MG63 (cell line): ENCODE measurements at regions not wholly inside any gene's neighbourhood (a gene's known extent, or its start where the extent isn't known, plus 50 kb on each side); places are given as distances from the start of the nearest gene placed in this dataset.

Experiments used
- DNase-seq: peaks from one replicate; pipeline ENCODE4 v3.0.0-alpha.2; 2020
- H3K27me3 ChIP-seq: fragments of 250-450 bp; sonication (Bioruptor Pico); 2 replicates; pipeline ENCODE4 v1.5.1; 2020; ENCODE audit warnings: mild to moderate bottlenecking, moderate library complexity
- H3K36me3 ChIP-seq: fragments of 250-450 bp; sonication (Bioruptor Pico); 2 replicates; pipeline ENCODE4 v1.5.1; 2020; ENCODE audit warnings: mild to moderate bottlenecking, moderate library complexity
- H3K4me3 ChIP-seq: fragments of 250-450 bp; sonication (Bioruptor Pico); 2 replicates; pipeline ENCODE4 v1.5.1; 2020; ENCODE audit warnings: mild to moderate bottlenecking, moderate library complexity
- H3K9me3 ChIP-seq: fragments of 250-450 bp; sonication (Bioruptor Pico); 2 replicates; pipeline ENCODE4 v1.5.1; 2020; ENCODE audit warnings: mild to moderate bottlenecking, moderate library complexity

DNA sequence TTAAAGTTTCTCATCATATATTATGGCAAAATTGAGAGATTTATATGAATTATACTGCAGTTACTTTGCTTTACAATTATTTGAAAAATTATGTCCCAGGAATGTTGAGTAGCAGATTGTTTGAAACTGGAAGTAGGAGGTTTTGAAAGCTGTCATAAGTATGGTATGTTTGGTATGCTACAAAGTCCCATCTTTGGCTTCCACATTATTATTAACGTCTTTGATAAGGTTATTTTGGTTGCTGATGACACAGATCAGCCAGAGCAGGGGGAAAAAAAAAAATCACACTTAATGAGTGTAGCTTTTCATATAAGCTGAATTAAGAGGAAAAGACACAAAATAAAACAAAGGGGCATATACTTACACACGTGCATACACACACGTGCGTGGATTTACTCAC lies 130.1 kb downstream of the SLITRK1 start:
- DNase-seq = no peak
- Histone ChIP-seq H3K4me3 (no peak overlapping the region), H3K9me3 (peaks cover 8% of the 10 kb centered on the region), H3K36me3 (no peaks in the 10 kb centered on the region), H3K27me3 (no peaks in the 10 kb centered on the region)

DNA sequence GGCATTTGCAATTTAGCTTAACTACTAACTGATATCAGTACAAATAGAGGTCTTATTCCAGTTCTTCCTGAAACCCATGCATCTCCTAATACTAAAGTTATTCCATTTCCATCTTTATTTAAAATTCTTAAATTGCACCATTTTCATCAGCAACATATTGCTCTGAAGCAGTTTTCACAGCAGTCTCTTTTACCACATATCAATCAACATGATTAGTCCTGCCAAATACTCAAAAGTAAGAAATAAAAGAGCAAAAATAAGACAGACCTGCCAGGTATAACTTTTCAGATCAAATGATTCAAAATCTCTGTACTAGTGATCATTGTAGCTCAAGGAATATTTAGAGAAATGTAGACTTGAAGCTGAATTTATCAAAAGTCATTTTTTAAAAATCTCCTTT lies 141.7 kb downstream of the SLITRK1 start:
- Histone ChIP-seq H3K9me3 (no peaks in the 10 kb centered on the region), H3K36me3 (no peaks in the 10 kb centered on the region), H3K27me3 (no peaks in the 10 kb centered on the region), H3K4me3 (no peak overlapping the region)
- no peak for DNase-seq

DNA sequence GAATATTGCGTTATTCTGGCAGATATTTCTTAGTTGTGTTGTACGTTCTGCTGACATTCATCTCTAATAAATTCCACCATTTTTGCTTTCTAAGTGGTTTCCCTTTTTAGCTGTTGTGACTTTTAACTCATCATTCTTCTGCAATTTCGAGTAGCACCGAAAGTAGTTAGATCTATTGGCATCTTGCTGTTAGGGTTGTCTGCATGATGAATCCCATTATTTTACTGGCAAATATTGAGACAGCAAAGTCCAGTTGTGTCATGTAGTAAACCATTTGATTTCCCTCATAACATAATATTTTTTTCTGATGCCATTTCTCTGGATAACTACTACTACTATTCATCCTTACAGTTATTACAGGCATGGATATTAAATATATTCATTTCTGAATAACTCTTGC lies 143.9 kb downstream of the SLITRK1 start:
- Histone ChIP-seq H3K4me3 (no peak overlapping the region), H3K27me3 (no peaks in the 10 kb centered on the region), H3K9me3 (no peaks in the 10 kb centered on the region), H3K36me3 (no peaks in the 10 kb centered on the region)
- DNase-seq = no peak

DNA sequence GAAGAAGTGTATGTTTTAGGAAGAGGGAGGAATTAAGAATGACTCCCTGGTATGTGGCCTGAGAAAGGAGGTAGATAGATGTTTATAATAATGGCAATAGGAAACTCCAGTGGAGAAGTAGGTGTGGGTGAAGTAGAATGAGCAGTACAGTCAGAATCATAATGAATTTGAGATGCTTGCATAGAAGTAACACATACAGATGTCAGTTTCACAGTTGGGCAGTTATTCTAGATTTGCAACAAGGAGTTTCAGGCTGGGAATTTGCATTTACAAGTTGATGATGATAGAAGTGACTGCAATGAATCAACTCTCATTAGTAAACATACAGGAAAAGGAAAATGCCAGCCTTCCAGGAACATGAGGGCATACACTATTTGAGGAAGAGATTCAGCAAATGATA lies 149.0 kb downstream of the SLITRK1 start:
- H3K9me3 ChIP-seq = no peaks in the 10 kb centered on the region
- DNase-seq = no peak
- no peaks in the 10 kb centered on the region for H3K27me3 ChIP-seq
- H3K4me3 ChIP-seq = no peak overlapping the region
- H3K36me3 ChIP-seq = no peaks in the 10 kb centered on the region

DNA sequence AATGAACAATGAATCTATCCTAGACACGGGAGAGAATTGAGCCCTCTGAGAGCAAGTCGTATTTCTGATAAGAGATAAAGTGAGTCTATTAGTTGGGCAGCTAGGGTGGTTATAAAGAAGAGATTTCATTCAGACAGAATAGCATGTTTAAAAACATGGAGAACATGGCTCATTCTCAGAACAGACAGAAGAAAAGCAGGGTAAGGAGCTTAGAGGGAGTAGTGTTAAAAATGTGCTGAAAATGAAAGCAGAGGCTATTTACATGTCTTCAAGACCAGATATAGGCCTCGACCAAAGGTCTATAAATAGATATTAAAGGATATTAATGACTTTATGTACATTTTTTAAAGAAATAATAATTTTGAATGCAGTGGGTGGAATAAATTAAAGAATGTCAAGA lies 149.5 kb downstream of the SLITRK1 start:
- H3K9me3 ChIP-seq = no peaks in the 10 kb centered on the region
- no peak overlapping the region for H3K4me3 ChIP-seq
- no peaks in the 10 kb centered on the region for H3K36me3 ChIP-seq
- no peaks in the 10 kb centered on the region for H3K27me3 ChIP-seq
- no peak for DNase-seq

DNA sequence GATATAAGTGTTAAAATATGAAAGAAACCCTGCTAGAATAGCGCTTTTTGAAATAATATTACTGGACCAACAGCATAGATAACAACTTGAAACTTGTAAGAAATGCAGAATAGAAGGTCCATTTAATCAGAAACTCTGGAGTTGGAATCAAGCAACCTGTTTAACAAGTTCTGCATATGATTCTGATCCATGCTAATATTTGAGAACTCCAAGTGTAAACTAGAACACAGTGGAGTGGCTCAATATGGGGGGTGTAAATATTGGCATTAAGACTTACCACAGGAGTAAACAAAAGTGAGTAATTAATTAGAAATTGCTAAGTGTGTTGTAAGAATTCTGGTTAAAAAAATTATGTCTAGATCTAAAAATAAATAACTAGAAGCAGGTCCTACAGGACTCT lies 151.2 kb downstream of the SLITRK1 start:
- no peaks in the 10 kb centered on the region for H3K36me3 ChIP-seq
- H3K27me3 ChIP-seq = no peaks in the 10 kb centered on the region
- no peaks in the 10 kb centered on the region for H3K9me3 ChIP-seq
- DNase-seq = no peak
- no peak overlapping the region for H3K4me3 ChIP-seq

DNA sequence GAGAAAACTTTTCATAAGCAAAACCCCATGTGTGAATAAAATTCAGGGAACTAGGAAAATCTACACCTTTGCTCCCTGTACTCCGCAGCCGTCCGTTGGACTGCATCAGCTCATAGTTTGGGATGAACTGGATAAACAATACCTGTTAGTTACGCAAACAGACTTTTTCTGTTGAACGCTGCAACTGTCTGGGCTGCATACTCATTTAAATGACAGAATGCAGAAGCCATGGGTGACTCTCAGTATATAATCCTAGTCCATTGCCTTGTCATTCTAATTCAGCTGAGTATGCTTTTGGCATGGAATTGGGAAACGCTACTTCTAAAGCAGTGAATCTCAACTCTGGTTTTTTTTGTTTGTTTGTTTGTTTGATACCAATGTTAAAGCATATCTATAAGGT lies 151.6 kb downstream of the SLITRK1 start:
- Histone ChIP-seq H3K27me3 (no peaks in the 10 kb centered on the region), H3K36me3 (no peaks in the 10 kb centered on the region), H3K4me3 (no peak overlapping the region), H3K9me3 (no peaks in the 10 kb centered on the region)
- no peak for DNase-seq

DNA sequence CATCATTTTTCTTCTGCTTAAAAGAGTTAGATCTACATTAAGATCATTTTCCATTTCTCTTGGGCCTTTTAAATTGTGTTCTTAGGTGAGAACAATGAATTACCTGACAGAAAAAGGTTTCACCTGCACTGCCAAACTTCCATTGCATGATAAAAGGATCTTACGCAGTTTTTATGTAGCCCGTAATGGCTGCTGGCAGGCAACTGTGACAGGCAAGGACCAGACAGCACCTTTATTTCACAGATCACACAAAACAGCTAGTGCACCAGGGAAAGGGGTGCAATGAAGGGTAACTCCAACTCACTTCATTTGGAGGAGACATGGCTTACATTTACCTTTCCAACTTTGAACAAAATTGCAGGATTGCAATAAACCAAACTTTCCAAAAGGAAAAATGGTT lies 159.8 kb downstream of the SLITRK1 start:
- Histone ChIP-seq H3K9me3 (no peaks in the 10 kb centered on the region), H3K36me3 (no peaks in the 10 kb centered on the region), H3K4me3 (no peak overlapping the region), H3K27me3 (no peaks in the 10 kb centered on the region)
- DNase-seq = no peak

DNA sequence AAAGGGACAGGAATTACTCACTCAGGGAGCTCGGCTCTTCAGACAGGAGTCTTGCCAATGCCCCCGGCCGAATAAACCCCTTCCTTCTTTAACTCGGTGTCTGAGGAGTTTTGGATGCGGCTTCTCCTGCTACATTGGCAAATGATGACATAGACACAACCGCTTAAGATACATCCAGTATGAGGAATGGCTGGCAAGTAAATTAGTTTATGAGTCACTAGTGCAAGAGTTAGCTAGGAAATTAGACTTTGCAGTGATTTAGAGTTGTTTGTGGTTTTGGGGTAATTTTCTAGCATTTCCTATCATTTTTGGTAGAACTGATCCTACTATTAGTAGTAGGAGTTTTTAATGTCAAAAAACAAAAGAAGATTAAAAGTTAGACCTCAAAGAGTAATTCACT lies 166.2 kb downstream of the SLITRK1 start:
- no peaks in the 10 kb centered on the region for H3K27me3 ChIP-seq
- H3K36me3 ChIP-seq = no peaks in the 10 kb centered on the region
- no peak for DNase-seq
- H3K4me3 ChIP-seq = no peak overlapping the region
- no peaks in the 10 kb centered on the region for H3K9me3 ChIP-seq

DNA sequence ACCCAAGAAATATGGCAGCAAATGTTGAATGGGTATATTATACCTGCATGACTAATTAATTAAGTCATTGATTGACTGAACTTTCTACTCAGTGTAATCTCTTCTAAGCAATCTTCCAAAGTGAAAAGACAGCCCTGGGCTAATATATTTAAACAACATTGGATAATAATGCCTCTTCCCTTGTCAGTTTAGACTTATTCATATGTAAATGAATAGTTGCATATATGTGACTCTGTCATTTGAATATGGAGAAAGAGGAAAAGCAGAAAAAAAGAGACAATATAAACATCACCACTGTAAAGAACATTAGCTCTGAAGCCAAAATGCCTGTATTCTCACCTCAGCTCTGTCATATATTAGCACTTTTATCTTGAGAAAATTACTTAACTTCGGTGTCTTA lies 168.0 kb downstream of the SLITRK1 start:
- Histone ChIP-seq H3K9me3 (no peaks in the 10 kb centered on the region), H3K36me3 (no peaks in the 10 kb centered on the region), H3K4me3 (no peak overlapping the region), H3K27me3 (no peaks in the 10 kb centered on the region)
- DNase-seq = no peak

DNA sequence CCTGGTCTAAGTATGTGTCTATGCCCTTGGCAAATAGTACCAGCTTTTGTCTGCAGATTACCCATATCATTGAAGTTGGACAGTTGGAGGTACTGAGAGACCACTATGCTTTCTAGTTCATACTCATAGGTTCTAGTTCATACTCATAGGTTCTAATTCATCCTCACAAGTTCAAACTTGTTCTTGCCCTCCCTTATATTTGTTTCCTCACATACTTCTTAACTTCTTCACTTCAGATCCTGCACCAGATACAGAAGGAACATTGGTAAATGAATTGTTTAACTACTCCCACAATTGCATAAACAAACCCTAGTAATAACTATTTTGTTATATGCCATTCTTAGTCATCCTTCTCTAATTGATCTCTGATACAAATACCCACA lies 172.2 kb downstream of the SLITRK1 start:
- DNase-seq = no peak
- H3K4me3 ChIP-seq = no peak overlapping the region
- H3K9me3 ChIP-seq = no peaks in the 10 kb centered on the region; the same call in 1 of the 2 replicates
- no peaks in the 10 kb centered on the region for H3K27me3 ChIP-seq
- no peaks in the 10 kb centered on the region for H3K36me3 ChIP-seq

DNA sequence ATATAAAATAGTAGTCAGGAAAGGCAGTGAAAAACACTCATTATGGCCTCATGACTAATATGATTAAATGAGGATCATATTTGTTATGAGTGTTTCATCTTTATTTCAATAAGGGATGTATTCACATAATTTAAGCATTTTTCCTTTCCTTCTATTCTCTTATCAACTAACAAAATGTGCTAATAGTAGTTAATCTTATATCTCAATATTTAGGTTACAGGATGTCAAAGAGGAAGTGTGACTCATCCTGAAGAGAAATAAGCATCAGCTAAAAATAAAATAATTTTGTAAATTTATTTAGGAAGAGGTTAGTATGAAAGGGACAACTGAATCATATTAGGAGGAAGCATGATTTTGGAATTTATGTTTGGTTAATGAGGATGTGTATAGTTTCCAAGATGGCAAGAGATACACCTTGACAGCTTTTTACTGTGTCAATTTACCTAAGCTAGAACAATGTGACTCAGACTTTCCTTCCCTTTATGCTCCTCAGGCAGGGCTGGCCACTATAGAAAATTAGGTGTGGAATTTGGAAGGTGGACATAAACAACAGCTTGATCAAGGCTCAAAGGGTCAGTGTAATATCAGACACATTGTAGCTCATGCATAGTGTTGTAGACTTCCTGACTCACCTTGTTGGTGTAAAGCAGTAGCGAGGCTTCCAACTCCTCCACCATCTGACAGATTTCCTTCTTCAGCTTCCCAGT lies 172.7 kb downstream of the SLITRK1 start:
- H3K27me3 ChIP-seq = no peaks in the 10 kb centered on the region
- no peak for DNase-seq
- no peaks in the 10 kb centered on the region for H3K36me3 ChIP-seq
- H3K9me3 ChIP-seq = no peaks in the 10 kb centered on the region; the same call in 1 of the 2 replicates
- no peak overlapping the region for H3K4me3 ChIP-seq

DNA sequence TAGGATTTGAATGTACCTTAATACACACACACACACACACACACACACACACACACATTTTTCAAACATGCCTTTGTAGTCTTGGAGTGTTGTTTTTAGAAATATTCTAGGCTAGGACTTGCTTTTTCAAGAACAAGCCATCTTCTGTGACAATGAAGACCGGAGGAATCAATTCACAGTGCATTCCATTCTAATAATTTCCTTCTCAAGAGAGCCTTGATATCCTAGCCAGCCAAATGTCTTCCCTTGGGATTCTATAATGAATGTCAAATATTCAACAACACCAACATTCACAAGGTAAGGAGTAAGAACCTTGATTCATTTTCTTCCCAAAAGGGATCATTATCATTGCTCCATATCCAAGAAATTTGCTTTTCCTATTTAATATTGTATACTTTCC lies 180.3 kb downstream of the SLITRK1 start:
- no peaks in the 10 kb centered on the region; the same call in 1 of the 2 replicates for H3K9me3 ChIP-seq
- H3K4me3 ChIP-seq = no peak overlapping the region
- no peaks in the 10 kb centered on the region for H3K27me3 ChIP-seq
- H3K36me3 ChIP-seq = no peaks in the 10 kb centered on the region
- no peak for DNase-seq

DNA sequence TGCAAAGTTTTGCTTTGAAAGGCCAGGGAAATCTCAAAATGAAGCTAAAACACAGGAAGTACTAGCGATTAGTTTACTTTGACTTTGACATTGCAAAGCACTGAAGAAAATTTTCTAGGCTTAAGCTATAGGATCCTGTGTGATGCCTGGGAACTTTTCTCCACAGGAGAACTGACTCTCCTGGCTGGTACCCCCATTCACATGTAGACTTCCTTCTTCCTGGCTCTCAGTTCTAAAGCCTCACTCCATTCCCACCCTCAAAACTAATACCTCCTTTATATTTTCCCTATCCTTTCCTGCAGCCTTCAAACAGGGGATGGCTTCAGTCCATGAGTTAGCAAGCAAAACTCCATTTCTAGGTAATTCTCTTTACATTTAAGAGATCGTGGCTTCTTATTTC lies 189.5 kb downstream of the SLITRK1 start:
- Histone ChIP-seq H3K27me3 (no peaks in the 10 kb centered on the region), H3K36me3 (no peaks in the 10 kb centered on the region), H3K9me3 (no peaks in the 10 kb centered on the region), H3K4me3 (no peak overlapping the region)
- DNase-seq = no peak

DNA sequence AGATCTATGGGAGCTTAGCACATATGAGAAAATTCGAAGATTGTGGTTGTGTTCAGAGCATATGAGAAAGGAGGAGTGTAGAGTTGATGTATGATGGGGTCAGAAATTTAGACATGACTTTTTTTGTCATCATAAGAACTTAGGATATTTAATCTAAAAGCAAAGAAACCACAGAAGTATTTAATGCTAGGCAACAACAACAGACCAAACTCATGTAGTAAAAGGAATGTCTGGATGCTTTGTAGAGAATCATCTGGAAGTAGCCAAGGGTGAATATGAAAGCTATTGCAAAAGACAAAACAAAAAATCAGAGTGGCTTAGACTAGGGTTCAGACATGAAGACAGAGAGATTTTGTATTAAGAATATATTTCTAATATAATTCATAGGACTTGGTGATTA lies 190.3 kb downstream of the SLITRK1 start:
- no peak overlapping the region for H3K4me3 ChIP-seq
- DNase-seq = no peak
- no peaks in the 10 kb centered on the region for H3K27me3 ChIP-seq
- no peaks in the 10 kb centered on the region for H3K9me3 ChIP-seq
- H3K36me3 ChIP-seq = no peaks in the 10 kb centered on the region

DNA sequence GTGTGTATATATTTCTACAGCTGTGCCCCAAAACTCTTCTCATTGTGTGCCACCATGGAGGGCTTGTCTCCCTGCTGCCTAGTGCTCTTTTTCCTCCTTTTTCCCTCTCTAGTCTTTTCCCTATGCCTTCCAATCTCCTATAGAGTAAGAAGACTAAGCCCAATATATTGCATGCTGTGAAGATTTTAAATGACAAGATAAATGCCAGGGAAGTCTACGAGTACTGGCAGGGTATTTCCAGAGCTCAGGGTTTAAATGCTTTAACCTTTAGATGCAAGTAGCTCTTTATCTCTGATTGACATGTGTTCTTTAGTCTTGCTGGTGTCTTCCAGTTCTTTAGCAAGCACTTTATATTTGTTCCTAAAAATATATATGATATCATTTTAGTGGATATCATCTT lies 200.7 kb downstream of the SLITRK1 start:
- H3K36me3 ChIP-seq = no peaks in the 10 kb centered on the region
- H3K4me3 ChIP-seq = no peak overlapping the region
- DNase-seq = no peak
- H3K27me3 ChIP-seq = no peaks in the 10 kb centered on the region
- no peaks in the 10 kb centered on the region for H3K9me3 ChIP-seq

DNA sequence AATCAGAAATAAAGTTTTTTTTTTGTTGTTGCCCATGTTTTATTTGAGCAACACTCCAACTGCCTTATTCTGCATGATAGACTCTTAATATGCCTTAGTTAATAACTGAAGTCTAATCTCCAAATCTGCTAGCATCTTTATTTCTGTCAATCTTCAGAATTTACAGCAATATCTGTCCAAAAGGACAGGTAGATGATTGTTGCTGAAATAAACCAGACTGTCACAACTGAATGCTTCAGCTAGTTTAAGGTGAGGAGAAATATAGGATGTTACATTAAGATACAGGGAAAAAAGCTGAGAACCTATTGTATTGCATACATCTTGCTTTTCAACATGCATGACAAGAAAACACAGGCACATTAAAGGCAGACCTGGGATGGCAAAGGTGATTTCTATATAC lies 204.3 kb downstream of the SLITRK1 start:
- Histone ChIP-seq H3K9me3 (no peaks in the 10 kb centered on the region), H3K36me3 (no peaks in the 10 kb centered on the region), H3K4me3 (no peak overlapping the region), H3K27me3 (no peaks in the 10 kb centered on the region)
- no peak for DNase-seq

DNA sequence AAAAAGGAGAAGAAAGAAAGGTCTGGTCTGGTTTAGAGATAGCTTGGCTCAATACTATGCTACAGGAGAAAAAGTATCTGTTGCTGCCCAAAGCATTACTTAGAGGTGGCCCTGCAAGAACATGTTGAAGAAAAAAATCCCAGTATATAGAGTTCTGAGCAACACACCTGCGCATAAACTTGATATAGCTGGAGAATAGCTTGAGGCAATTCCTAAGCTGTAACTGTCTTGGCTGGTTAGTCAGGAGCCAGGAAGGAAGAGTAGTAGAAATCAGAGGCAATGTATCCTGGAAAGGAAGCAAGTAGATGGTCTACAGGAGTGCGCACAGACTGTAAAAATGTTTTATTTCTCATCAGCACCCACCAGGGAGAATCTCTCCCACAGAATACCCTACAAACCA lies 209.7 kb downstream of the SLITRK1 start:
- Histone ChIP-seq H3K9me3 (peaks cover 9% of the 10 kb centered on the region), H3K4me3 (no peak overlapping the region), H3K36me3 (no peaks in the 10 kb centered on the region), H3K27me3 (no peaks in the 10 kb centered on the region)
- no peak for DNase-seq

DNA sequence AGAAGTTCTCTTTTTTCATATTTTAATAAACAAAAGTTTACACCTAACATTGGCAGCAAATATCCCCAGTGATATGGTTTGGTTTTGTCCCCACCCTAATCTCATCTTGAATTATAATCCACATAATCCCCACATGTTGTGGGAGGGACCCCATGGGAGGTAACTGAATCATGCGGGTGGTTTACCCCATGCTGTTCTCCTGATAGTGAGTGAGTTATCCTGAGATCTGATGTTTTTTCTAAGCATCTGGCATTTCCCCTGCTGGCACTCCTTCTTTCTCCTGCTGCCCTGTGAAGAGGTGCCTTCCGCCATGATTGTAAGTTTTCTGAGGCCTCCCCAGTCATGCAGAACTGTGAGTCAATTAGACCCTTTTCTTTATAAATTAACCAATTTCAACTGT lies 214.7 kb downstream of the SLITRK1 start:
- no peaks in the 10 kb centered on the region for H3K27me3 ChIP-seq
- peaks cover 9% of the 10 kb centered on the region for H3K9me3 ChIP-seq
- DNase-seq = no peak
- no peak overlapping the region for H3K4me3 ChIP-seq
- no peaks in the 10 kb centered on the region for H3K36me3 ChIP-seq
